K562 (cell line): ENCODE measurements at regions not wholly inside any gene's neighbourhood (a gene's known extent, or its start where the extent isn't known, plus 50 kb on each side); places are given as distances from the start of the nearest gene placed in this dataset.

Source experiments
- CBFA2T3 ChIP-seq: fragments of 450-650 bp; IDR thresholded peaks from 2 replicates; pipeline ENCODE4 v1.6.1; 2017
- CTBP1 ChIP-seq: fragments of 450-650 bp; IDR thresholded peaks from 2 replicates; pipeline ENCODE4 v1.6.1; 2016; ENCODE audit warnings: borderline replicate concordance
- DIDO1 ChIP-seq: fragments of 450-650 bp; IDR thresholded peaks from 2 replicates; pipeline ENCODE4 v1.6.1; 2016; ENCODE audit warnings: low read depth, missing biosample characterization, missing genetic modification characterization
- EZH2 ChIP-seq: IDR thresholded peaks from 2 replicates; pipeline ENCODE4 v1.6.1; 2012; ENCODE audit warnings: low read depth, mild to moderate bottlenecking, inconsistent platforms, low read length, borderline replicate concordance
- FOSL1 ChIP-seq: fragments of 200-800 bp; sonication (Bioruptor generic); conservative IDR thresholded peaks from 2 replicates; pipeline ENCODE4 v1.6.1; 2016; ENCODE audit warnings: missing genetic modification characterization, missing compliant biosample characterization
- FOXM1 ChIP-seq, 2 experiments: fragments of 450-650 bp in 1 of 2; sonication (generic) in 1 of 2; formaldehyde crosslinking in 1 of 2; IDR thresholded peaks; 2 replicates each; pipeline versions ENCODE4 v1.6.1 to v1.9.0; 2017 to 2022; ENCODE audit warnings: low read depth in 2 of 2, mild to moderate bottlenecking in 2 of 2, missing genetic modification reagents in 1 of 2, moderate library complexity in 1 of 2
- HCFC1 ChIP-seq: IDR thresholded peaks from 2 replicates; pipeline ENCODE4 v1.6.1; 2012; ENCODE audit warnings: low read depth, low read length, improper control_type of control experiment
- JUNB ChIP-seq: fragments of 450-650 bp; formaldehyde crosslinking; conservative IDR thresholded peaks from 2 replicates; pipeline ENCODE4 v1.4.0; 2020; ENCODE audit warnings: mild to moderate bottlenecking
- RFX5 ChIP-seq: IDR thresholded peaks from 2 replicates; pipeline ENCODE4 v1.6.1; 2011; ENCODE audit warnings: low read depth, mild to moderate bottlenecking, improper control_type of control experiment, low read length
- SREBF2 ChIP-seq: sonication (generic); formaldehyde crosslinking; IDR thresholded peaks from 2 replicates; pipeline ENCODE4 v1.4.0; 2020; ENCODE audit warnings: mild to moderate bottlenecking, missing genetic modification reagents

DNA sequence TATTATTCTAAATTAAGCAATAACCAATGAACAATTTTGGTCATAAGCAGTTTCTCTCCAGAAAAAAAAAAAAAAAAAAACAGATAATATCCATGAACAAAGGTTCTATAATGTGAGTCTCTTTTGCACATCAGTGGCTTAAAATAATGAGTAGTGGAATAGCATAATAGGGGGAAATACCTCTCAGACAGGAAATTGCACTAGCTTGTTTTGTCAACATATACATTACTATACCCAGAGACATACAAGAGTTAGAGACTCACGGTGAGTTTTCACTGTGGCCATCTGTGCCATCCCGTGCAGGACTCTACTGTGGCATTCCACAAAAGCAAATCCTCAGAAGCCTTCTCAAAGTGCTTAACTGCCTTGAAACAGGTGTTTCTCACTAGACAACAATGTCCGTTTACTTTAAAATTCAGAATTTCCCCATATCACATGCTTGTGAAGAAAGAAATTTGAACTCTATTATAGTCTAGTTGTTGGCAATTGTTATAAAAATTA, 697.9 kb downstream of the USP25 start:
- no peak for TF ChIP-seq CBFA2T3
- TF ChIP-seq RFX5, result no peak
- TF ChIP-seq HCFC1, result no peak
- no peak for TF ChIP-seq FOSL1
- TF ChIP-seq FOXM1 (IDR thresholded peaks at IDR 0.05; ENCODE audit: low read depth), result no peak
- TF ChIP-seq FOXM1 (CRISPR knock-in tag; IDR thresholded peaks at IDR 0.05; ENCODE audit: low read depth), result no peak
- no peak for TF ChIP-seq CTBP1
- no peak for TF ChIP-seq DIDO1
- TF ChIP-seq EZH2, result no peak
- TF ChIP-seq JUNB (CRISPR knock-in tag), result no peak
- no peak for TF ChIP-seq SREBF2 (CRISPR knock-in tag)
